LNCAP (cell line): ENCODE measurements at regions not wholly inside any gene's neighbourhood (a gene's known extent, or its start where the extent isn't known, plus 50 kb on each side); places are given as distances from the start of the nearest gene placed in this dataset.

Experiments
- CTCF ChIP-seq: fragments of 450-650 bp; IDR thresholded peaks from 2 replicates; pipeline ENCODE4 v1.5.1; 2017; ENCODE audit warnings: mild to moderate bottlenecking

GRCh38 chr18:38606841-38607240, 1041.2 kb upstream of the CELF4 start:
- no peak for TF ChIP-seq CTCF

- TF ChIP-seq CTCF: no peak
Observed at GRCh38 chr18:38602341-38602740, 1036.7 kb upstream of the CELF4 start.

- no peak for TF ChIP-seq CTCF
Observed at GRCh38 chr18:38587571-38587970, 1022.0 kb upstream of the CELF4 start.

- no peak for TF ChIP-seq CTCF
Observed at GRCh38 chr18:38586327-38586726, 1020.7 kb upstream of the CELF4 start.

- no peak for TF ChIP-seq CTCF
Observed at GRCh38 chr18:38579764-38580163, 1014.2 kb upstream of the CELF4 start.

- TF ChIP-seq CTCF: no peak
Observed at GRCh38 chr18:38576916-38577315, 1011.3 kb upstream of the CELF4 start.

GRCh38 chr18:38576349-38576748, 1010.8 kb upstream of the CELF4 start:
- TF ChIP-seq CTCF: no peak

- no peak for TF ChIP-seq CTCF
Observed at GRCh38 chr18:38575648-38576047, 1010.0 kb upstream of the CELF4 start.
